Astrocyte of the spinal cord (primary cell): ENCODE measurements at regions not wholly inside any gene's neighbourhood (a gene's known extent, or its start where the extent isn't known, plus 50 kb on each side); places are given as distances from the start of the nearest gene placed in this dataset.
"Not testable (repeated sequence)": the region's sequence is repeated elsewhere in the genome, so short reads cannot be mapped to it uniquely, and the experiment has no call there.

Source experiments
- DNase-seq: peaks from one replicate; pipeline ENCODE4 v3.0.0; 2011; ENCODE audit warnings: low read depth, low spot score
- H3K4me3 ChIP-seq: 2 replicates; pipeline ENCODE4 v1.5.1; 2011; ENCODE audit warnings: low read depth, mild to moderate bottlenecking, low read length, moderate library complexity
- in situ Hi-C: cut with HindIII; loops from 2 replicates; pipeline ENCODE4 v1.10.0; 2017; ENCODE audit warnings: low sequenced_read_pairs
- TF ChIP-seq, protein P1 (sequence below): IDR thresholded peaks from 2 replicates; pipeline ENCODE4 v1.5.1; 2012; ENCODE audit warnings: low read depth, mild to moderate bottlenecking, low read length, inconsistent platforms

- in situ Hi-C loops: no loop called here
- no peak overlapping the region for H3K4me3 ChIP-seq
- DNase-seq: no peak
- TF ChIP-seq, protein P1, sequence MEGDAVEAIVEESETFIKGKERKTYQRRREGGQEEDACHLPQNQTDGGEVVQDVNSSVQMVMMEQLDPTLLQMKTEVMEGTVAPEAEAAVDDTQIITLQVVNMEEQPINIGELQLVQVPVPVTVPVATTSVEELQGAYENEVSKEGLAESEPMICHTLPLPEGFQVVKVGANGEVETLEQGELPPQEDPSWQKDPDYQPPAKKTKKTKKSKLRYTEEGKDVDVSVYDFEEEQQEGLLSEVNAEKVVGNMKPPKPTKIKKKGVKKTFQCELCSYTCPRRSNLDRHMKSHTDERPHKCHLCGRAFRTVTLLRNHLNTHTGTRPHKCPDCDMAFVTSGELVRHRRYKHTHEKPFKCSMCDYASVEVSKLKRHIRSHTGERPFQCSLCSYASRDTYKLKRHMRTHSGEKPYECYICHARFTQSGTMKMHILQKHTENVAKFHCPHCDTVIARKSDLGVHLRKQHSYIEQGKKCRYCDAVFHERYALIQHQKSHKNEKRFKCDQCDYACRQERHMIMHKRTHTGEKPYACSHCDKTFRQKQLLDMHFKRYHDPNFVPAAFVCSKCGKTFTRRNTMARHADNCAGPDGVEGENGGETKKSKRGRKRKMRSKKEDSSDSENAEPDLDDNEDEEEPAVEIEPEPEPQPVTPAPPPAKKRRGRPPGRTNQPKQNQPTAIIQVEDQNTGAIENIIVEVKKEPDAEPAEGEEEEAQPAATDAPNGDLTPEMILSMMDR: no peak
These were observed 494.3 kb downstream of the STK39 start for GRCh38 chr2:167753142-167753541.

DNA sequence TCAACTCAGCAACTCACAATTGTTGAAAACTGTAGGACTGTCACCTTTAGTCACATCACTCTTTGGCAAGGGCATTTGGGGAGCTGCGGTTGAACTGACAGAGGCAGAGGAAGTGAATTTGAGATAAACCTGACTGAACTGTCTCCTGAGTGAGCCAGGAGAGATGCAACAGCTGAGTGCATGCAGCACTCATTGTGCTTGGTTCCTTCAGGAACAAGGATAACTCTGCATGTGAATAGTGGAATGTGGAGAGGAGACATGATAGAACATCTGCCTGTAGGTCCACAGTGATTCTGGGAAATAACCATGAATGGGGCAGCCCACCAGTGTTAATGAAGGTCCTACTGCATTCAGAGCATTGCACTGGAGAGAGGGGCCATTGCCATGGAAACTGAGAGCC lies 494.7 kb downstream of the STK39 start:
- TF ChIP-seq, protein P1: no peak
- H3K4me3 ChIP-seq: no peak overlapping the region
- DNase-seq: no peak
- in situ Hi-C loops: no loop called here

DNA sequence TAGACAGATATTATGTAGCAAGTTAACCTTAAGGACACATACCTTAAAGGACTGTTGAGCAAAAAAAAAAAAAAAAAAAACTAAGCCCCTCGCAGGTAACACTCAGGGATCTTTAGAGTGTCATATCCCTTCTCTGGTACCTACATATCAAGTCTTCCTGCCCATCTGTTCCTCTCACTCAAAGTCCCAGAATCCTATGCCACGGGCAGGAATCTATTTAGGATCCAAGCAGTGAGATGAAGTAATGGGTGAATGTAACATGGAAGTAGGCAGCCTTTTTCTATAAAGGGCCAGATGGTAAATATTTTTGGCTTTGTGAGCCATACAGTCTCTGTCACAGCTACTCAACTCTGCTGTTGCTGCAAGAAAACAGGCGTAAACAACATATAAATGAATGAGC lies 496.7 kb downstream of the STK39 start:
- in situ Hi-C loops: no loop called here
- no peak overlapping the region for H3K4me3 ChIP-seq
- TF ChIP-seq, protein P1: no peak
- no peak for DNase-seq

GRCh38 chr2:167749660-167750059 lies 497.7 kb downstream of the STK39 start:
- in situ Hi-C loops: no loop called here
- H3K4me3 ChIP-seq: no peak overlapping the region
- no peak for DNase-seq
- TF ChIP-seq, protein P1: no peak

- no peak for DNase-seq
- TF ChIP-seq, protein P1: no peak
- in situ Hi-C loops: no loop called here
- H3K4me3 ChIP-seq: no peak overlapping the region
These were observed 498.4 kb downstream of the STK39 start for GRCh38 chr2:167749016-167749415.

DNA sequence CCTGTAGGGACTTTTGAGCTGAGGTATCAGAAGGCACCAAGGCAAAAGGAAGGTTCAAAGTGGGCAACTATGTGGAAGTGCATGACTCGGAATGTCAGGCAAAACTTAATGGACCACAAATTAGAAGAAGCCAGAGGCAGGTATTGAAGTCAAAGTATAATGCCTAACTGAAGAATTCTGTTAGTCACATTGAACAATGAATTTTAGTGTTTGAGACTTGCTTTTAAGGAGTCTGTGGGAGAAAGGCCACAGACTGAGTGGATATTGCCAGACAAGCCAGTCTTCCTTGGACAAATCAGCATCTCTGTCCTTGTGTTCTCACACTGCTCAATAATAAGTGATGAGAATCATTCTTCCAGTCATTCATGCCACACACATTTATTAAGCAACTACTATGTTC lies 498.9 kb downstream of the STK39 start:
- TF ChIP-seq, protein P1: no peak
- H3K4me3 ChIP-seq: no peak overlapping the region
- DNase-seq: no peak

DNA sequence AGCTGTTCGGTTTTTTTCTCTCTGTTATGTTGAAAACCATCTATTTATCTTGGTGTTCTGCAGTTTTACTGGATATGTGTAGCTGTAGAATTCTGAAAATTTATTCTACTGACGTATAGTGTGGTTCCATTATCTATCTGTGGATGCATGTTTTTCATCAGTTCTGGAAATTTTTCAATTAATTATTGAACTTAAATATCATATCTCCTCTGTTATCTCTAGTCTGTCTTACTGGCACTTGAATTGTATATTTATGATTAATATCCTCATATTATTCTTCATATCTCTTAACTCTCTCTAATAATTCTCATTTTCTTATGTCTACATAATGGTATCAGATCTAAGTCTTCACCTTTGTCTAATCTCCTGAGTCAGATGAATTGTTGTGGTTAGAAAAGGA lies 501.7 kb downstream of the STK39 start:
- no peak for DNase-seq
- TF ChIP-seq, protein P1: no peak
- no peak overlapping the region for H3K4me3 ChIP-seq
- in situ Hi-C loops: no loop called here

More for the DNA sequence above, 498.9 kb downstream of the STK39 start:
- in situ Hi-C loops: no loop called here

GRCh38 chr2:167739921-167740320 lies 507.5 kb downstream of the STK39 start:
- H3K4me3 ChIP-seq, DNase-seq, in situ Hi-C loops: not testable (repeated sequence)
